ENCODE measurements at regions not wholly inside any gene's neighbourhood (a gene's known extent, or its start where the extent isn't known, plus 50 kb on each side); places are given as distances from the start of the nearest gene placed in this dataset.

GRCh38 chr6:44050872-44051505, 76.3 kb downstream of the MRPL14 start:
- H4K20me1 ChIP-seq (ENCODE audit: low read length): no peaks in the 10 kb centered on the region
- BruUV-seq (replicated peaks): no TSS peak
- TF ChIP-seq CTCF (conservative IDR thresholded peaks at IDR 0.05; ENCODE audit: low read depth, low read length) (no peak), EZH2 (IDR thresholded peaks at IDR 0.05; ENCODE audit: low read length, unreplicated experiment) (no peak), EZH2phosphoT487 (IDR thresholded peaks at IDR 0.05; ENCODE audit: borderline replicate concordance, low read length) (no peak)
- H3K79me2 ChIP-seq (ENCODE audit: low read length): no peaks in the 10 kb centered on the region
- H3K9me2 ChIP-seq (replicated peaks; ENCODE audit: low read length): no peaks in the 10 kb centered on the region
- intact Hi-C loops (cut with micrococcal nuclease): loop anchor here (5.0 kb wide), 1 partner anchor 39 kb away; no protein-coding TSS in a partner anchor
- peak overlapping the region; percentile 66 for H3K9ac ChIP-seq (ENCODE audit: low read length)
- DNase-seq (peak; percentile 72), ATAC-seq (peak; percentile 27)
- CTCF ChIA-PET: no interaction called here
- H3K9me3 ChIP-seq (ENCODE audit: low read length): no peaks in the 10 kb centered on the region
- H3F3A ChIP-seq (ENCODE audit: low read length, unreplicated experiment): peaks cover 9% of the 10 kb centered on the region
- H3K27ac ChIP-seq (ENCODE audit: low read length): peak overlapping the region; percentile 96
- no peaks in the 10 kb centered on the region for H3K27me3 ChIP-seq (ENCODE audit: low read length)
- no peak overlapping the region for H2AFZ ChIP-seq (ENCODE audit: low read length)
- H3K4me3 ChIP-seq (ENCODE audit: low read length): no peak overlapping the region
- peaks cover 92% of the 10 kb centered on the region for H3K4me1 ChIP-seq (ENCODE audit: insufficient read depth, low read length)
- H3K36me3 ChIP-seq (ENCODE audit: low read depth, low read length): no peaks in the 10 kb centered on the region
- peak overlapping the region; percentile 55 for H3K4me2 ChIP-seq (ENCODE audit: low read length)
- POLR2A ChIA-PET (ENCODE audit: unreplicated experiment): interaction anchor here (0.6 kb wide), 1 partner anchor 10 kb away, joined by 3 read pairs; no protein-coding TSS in a partner anchor

- Histone ChIP-seq H3K9ac (ENCODE audit: low read length) (peak overlapping the region; percentile 66), H3K27ac (ENCODE audit: low read length) (peak overlapping the region; percentile 96), H3K36me3 (ENCODE audit: low read depth, low read length) (no peaks in the 10 kb centered on the region), H3K4me1 (ENCODE audit: insufficient read depth, low read length) (peaks cover 96% of the 10 kb centered on the region), H3K27me3 (ENCODE audit: low read length) (no peaks in the 10 kb centered on the region), H3K79me2 (ENCODE audit: low read length) (no peaks in the 10 kb centered on the region), H3K4me3 (ENCODE audit: low read length) (no peak overlapping the region), H3K9me3 (ENCODE audit: low read length) (no peaks in the 10 kb centered on the region), H3K9me2 (replicated peaks; ENCODE audit: low read length) (no peaks in the 10 kb centered on the region), H3F3A (ENCODE audit: low read length, unreplicated experiment) (peaks cover 9% of the 10 kb centered on the region), H4K20me1 (ENCODE audit: low read length) (no peaks in the 10 kb centered on the region), H2AFZ (ENCODE audit: low read length) (no peak overlapping the region), H3K4me2 (ENCODE audit: low read length) (peak overlapping the region; percentile 54)
- no peak for TF ChIP-seq CTCF (conservative IDR thresholded peaks at IDR 0.05; ENCODE audit: low read depth, low read length)
- TF ChIP-seq EZH2phosphoT487 (IDR thresholded peaks at IDR 0.05; ENCODE audit: borderline replicate concordance, low read length): no peak
- TF ChIP-seq EZH2 (IDR thresholded peaks at IDR 0.05; ENCODE audit: low read length, unreplicated experiment): no peak
- ChIA-PET CTCF (no interaction called here), POLR2A (ENCODE audit: unreplicated experiment) (interaction anchor here (0.6 kb wide), 1 partner anchor 9 kb away, joined by 3 read pairs; no protein-coding TSS in a partner anchor)
- DNase-seq (peak; percentile 25), ATAC-seq (no peak)
- intact Hi-C loops (cut with micrococcal nuclease): loop anchor here (5.0 kb wide), 1 partner anchor 38 kb away; no protein-coding TSS in a partner anchor
- no TSS peak for BruUV-seq (replicated peaks)
Observed at GRCh38 chr6:44049989-44050871, 77.0 kb downstream of the MRPL14 start.
